ENCODE measurements at regions not wholly inside any gene's neighbourhood (a gene's known extent, or its start where the extent isn't known, plus 50 kb on each side); places are given as distances from the start of the nearest gene placed in this dataset.

- Mint-ChIP-seq H3K9me3 (no peaks in the 10 kb centered on the region), H3K27ac (no peak overlapping the region), H3K36me3 (no peaks in the 10 kb centered on the region)
- DNase-seq (ENCODE audit: low spot score in 2 of 2) (no peak), ATAC-seq (peak in 1 of 2 donors; percentile 54)
Observed at GRCh38 chr11:11022125-11022730, 164.4 kb upstream of the ZBED5 start.

- Mint-ChIP-seq H3K9me3 (no peaks in the 10 kb centered on the region), H3K27ac (no peak overlapping the region), H3K36me3 (no peaks in the 10 kb centered on the region)
- ATAC-seq (no peak), DNase-seq (ENCODE audit: low spot score in 2 of 2) (no peak)
Observed at GRCh38 chr11:11021563-11021962, 163.7 kb upstream of the ZBED5 start.

GRCh38 chr11:11020747-11021149, 162.9 kb upstream of the ZBED5 start:
- H3K36me3 Mint-ChIP-seq, result no peaks in the 10 kb centered on the region
- ATAC-seq (no peak), DNase-seq (ENCODE audit: low spot score in 2 of 2) (no peak)
- H3K27ac Mint-ChIP-seq, result peak overlapping the region in 1 of 2 donors; percentile 36
- H3K9me3 Mint-ChIP-seq, result no peaks in the 10 kb centered on the region

GRCh38 chr11:11020219-11020726, 162.4 kb upstream of the ZBED5 start:
- H3K9me3 Mint-ChIP-seq, result no peaks in the 10 kb centered on the region
- no peak for ATAC-seq
- H3K27ac Mint-ChIP-seq, result no peak overlapping the region
- H3K36me3 Mint-ChIP-seq, result no peaks in the 10 kb centered on the region
- DNase-seq (ENCODE audit: low spot score in 2 of 2), result no peak

GRCh38 chr11:11016943-11017342, 159.1 kb upstream of the ZBED5 start:
- Mint-ChIP-seq H3K27ac (no peak overlapping the region), H3K36me3 (no peaks in the 10 kb centered on the region), H3K9me3 (no peaks in the 10 kb centered on the region)
- no peak for DNase-seq (ENCODE audit: low spot score in 2 of 2)
- no peak for ATAC-seq

GRCh38 chr11:11016068-11016467, 158.2 kb upstream of the ZBED5 start:
- DNase-seq (ENCODE audit: low spot score in 2 of 2) (no peak), ATAC-seq (no peak)
- Mint-ChIP-seq H3K36me3 (no peaks in the 10 kb centered on the region), H3K9me3 (no peaks in the 10 kb centered on the region), H3K27ac (no peak overlapping the region)

- Mint-ChIP-seq H3K36me3 (no peaks in the 10 kb centered on the region), H3K9me3 (no peaks in the 10 kb centered on the region), H3K27ac (no peak overlapping the region)
- ATAC-seq (no peak), DNase-seq (ENCODE audit: low spot score in 2 of 2) (no peak)
Observed at GRCh38 chr11:11011617-11012016, 153.8 kb upstream of the ZBED5 start.

GRCh38 chr11:11010624-11011127, 152.8 kb upstream of the ZBED5 start:
- Mint-ChIP-seq H3K27ac (peak overlapping the region in 1 of 2 donors; percentile 58), H3K36me3 (no peaks in the 10 kb centered on the region), H3K9me3 (no peaks in the 10 kb centered on the region)
- DNase-seq (ENCODE audit: low spot score in 2 of 2) (no peak), ATAC-seq (no peak)

GRCh38 chr11:11009179-11009578, 151.3 kb upstream of the ZBED5 start:
- H3K27ac Mint-ChIP-seq, result no peak overlapping the region
- H3K9me3 Mint-ChIP-seq, result no peaks in the 10 kb centered on the region
- no peak for ATAC-seq
- DNase-seq (ENCODE audit: low spot score in 2 of 2), result no peak
- H3K36me3 Mint-ChIP-seq, result no peaks in the 10 kb centered on the region

GRCh38 chr11:11004069-11004468, 146.2 kb upstream of the ZBED5 start:
- Mint-ChIP-seq H3K9me3 (no peaks in the 10 kb centered on the region), H3K36me3 (no peaks in the 10 kb centered on the region), H3K27ac (no peak overlapping the region)
- DNase-seq (ENCODE audit: low spot score in 2 of 2) (no peak), ATAC-seq (no peak)

GRCh38 chr11:11003226-11003625, 145.4 kb upstream of the ZBED5 start:
- Mint-ChIP-seq H3K36me3 (no peaks in the 10 kb centered on the region), H3K9me3 (no peaks in the 10 kb centered on the region), H3K27ac (no peak overlapping the region)
- no peak for ATAC-seq
- no peak for DNase-seq (ENCODE audit: low spot score in 2 of 2)

GRCh38 chr11:11000579-11001283, 142.9 kb upstream of the ZBED5 start:
- no peaks in the 10 kb centered on the region for H3K9me3 Mint-ChIP-seq
- H3K36me3 Mint-ChIP-seq, result no peaks in the 10 kb centered on the region
- DNase-seq (ENCODE audit: low spot score in 2 of 2) (no peak), ATAC-seq (no peak)
- no peak overlapping the region for H3K27ac Mint-ChIP-seq

- H3K27ac Mint-ChIP-seq, result no peak overlapping the region
- no peak for ATAC-seq
- H3K36me3 Mint-ChIP-seq, result no peaks in the 10 kb centered on the region
- no peak for DNase-seq (ENCODE audit: low spot score in 2 of 2)
- H3K9me3 Mint-ChIP-seq, result peaks cover 0 to 5% of the 10 kb centered on the region in 2 donors
Observed at GRCh38 chr11:10998674-10999073, 140.8 kb upstream of the ZBED5 start.

GRCh38 chr11:10996678-10997077, 138.8 kb upstream of the ZBED5 start:
- H3K9me3 Mint-ChIP-seq, result peaks cover 0 to 5% of the 10 kb centered on the region in 2 donors
- no peak overlapping the region for H3K27ac Mint-ChIP-seq
- ATAC-seq, result no peak
- DNase-seq (ENCODE audit: low spot score in 2 of 2), result no peak
- no peaks in the 10 kb centered on the region for H3K36me3 Mint-ChIP-seq

- Mint-ChIP-seq H3K36me3 (no peaks in the 10 kb centered on the region), H3K9me3 (peaks cover 0 to 5% of the 10 kb centered on the region in 2 donors), H3K27ac (no peak overlapping the region)
- ATAC-seq (no peak), DNase-seq (ENCODE audit: low spot score in 2 of 2) (no peak)
Observed at GRCh38 chr11:10993640-10994039, 135.8 kb upstream of the ZBED5 start.

GRCh38 chr11:10993186-10993585, 135.3 kb upstream of the ZBED5 start:
- no peak for DNase-seq (ENCODE audit: low spot score in 2 of 2)
- Mint-ChIP-seq H3K9me3 (peaks cover 0 to 5% of the 10 kb centered on the region in 2 donors), H3K27ac (no peak overlapping the region), H3K36me3 (no peaks in the 10 kb centered on the region)
- no peak for ATAC-seq

- Mint-ChIP-seq H3K9me3 (peaks cover 0 to 5% of the 10 kb centered on the region in 2 donors), H3K36me3 (no peaks in the 10 kb centered on the region), H3K27ac (no peak overlapping the region)
- ATAC-seq (no peak), DNase-seq (ENCODE audit: low spot score in 2 of 2) (no peak)
Observed at GRCh38 chr11:10991393-10991792, 133.5 kb upstream of the ZBED5 start.

Measured in activated naive CD4-positive, alpha-beta T cell treated with anti-CD3 and anti-CD28 coated beads, Interleukin-2, amount 50 U/mL, for 72 hours (primary cell).